ENCODE measurements at regions not wholly inside any gene's neighbourhood (a gene's known extent, or its start where the extent isn't known, plus 50 kb on each side); places are given as distances from the start of the nearest gene placed in this dataset.

DNA sequence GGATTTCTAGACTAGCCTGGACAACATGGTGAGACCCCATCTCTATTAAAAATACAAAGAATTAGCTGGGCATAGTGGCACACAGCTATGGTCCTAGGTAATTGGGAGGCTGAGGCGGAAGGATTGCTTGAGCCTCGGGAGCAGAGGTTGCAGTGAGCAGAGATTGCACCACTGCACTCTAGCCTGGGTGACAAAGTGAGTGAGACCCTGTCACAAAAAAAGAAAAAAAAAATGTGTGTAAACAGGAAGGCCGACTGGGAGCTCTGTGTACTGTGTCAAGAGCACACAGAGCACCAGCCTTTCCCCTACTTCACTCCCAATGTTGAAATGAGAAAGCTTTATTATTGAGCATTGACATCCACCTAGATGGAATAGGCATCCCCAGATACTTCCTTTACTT lies 681.7 kb upstream of the FSHR start:
- ChIA-PET POLR2A (interaction anchor here (0.6 kb wide), 2 partner anchors 74 to 325 kb away, joined by 3 read pairs; no protein-coding TSS in a partner anchor), CTCF (no interaction called here)
- no peak for TF ChIP-seq SUZ12 (IDR thresholded peaks at IDR 0.05)
- no peak for TF ChIP-seq SP1 (IDR thresholded peaks at IDR 0.05)
- no peak for TF ChIP-seq NFRKB (IDR thresholded peaks at IDR 0.05)
- TF ChIP-seq CTBP1 (IDR thresholded peaks at IDR 0.05; ENCODE audit: borderline replicate concordance), result no peak
- TF ChIP-seq, protein P1, sequence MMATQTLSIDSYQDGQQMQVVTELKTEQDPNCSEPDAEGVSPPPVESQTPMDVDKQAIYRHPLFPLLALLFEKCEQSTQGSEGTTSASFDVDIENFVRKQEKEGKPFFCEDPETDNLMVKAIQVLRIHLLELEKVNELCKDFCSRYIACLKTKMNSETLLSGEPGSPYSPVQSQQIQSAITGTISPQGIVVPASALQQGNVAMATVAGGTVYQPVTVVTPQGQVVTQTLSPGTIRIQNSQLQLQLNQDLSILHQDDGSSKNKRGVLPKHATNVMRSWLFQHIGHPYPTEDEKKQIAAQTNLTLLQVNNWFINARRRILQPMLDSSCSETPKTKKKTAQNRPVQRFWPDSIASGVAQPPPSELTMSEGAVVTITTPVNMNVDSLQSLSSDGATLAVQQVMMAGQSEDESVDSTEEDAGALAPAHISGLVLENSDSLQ (IDR thresholded peaks at IDR 0.05), result no peak
- TF ChIP-seq L3MBTL2 (conservative IDR thresholded peaks at IDR 0.05), result no peak
- TF ChIP-seq BHLHE40 (IDR thresholded peaks at IDR 0.05; ENCODE audit: borderline replicate concordance), result no peak
- TF ChIP-seq FOXA1 (IDR thresholded peaks at IDR 0.05), result no peak
- no peak for TF ChIP-seq FOXK2 (IDR thresholded peaks at IDR 0.05)
- TF ChIP-seq HDGF (IDR thresholded peaks at IDR 0.05; ENCODE audit: borderline replicate concordance), result no peak
- no peak for DNase-seq (ENCODE audit: extremely low spot score)

DNA sequence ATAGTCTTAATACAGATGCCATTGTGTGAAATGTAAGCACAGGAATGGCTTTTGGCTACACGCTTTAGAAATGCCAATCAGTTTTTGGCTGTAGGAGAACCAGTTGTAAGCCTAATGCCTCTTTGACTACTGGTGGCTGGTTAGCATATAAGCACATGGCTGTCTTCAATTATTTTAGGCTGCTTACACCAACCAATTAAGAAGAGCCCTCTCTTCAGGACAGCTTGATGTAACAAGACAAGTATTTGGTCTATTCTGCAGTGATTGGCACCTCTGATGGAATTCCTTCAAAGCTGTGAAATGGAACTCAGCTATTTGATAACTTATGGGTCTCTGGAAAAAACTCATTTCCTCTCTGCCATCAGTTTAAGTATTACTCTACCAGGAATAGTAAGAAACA lies 680.1 kb upstream of the FSHR start:
- DNase-seq (ENCODE audit: extremely low spot score), result no peak
- TF ChIP-seq TARDBP (IDR thresholded peaks at IDR 0.05) (no peak), ELF4 (IDR thresholded peaks at IDR 0.05) (no peak), ZNF384 (IDR thresholded peaks at IDR 0.05) (no peak), FOXK2 (IDR thresholded peaks at IDR 0.05) (no peak), FOXM1 (IDR thresholded peaks at IDR 0.05; ENCODE audit: borderline replicate concordance) (no peak), BHLHE40 (IDR thresholded peaks at IDR 0.05; ENCODE audit: borderline replicate concordance) (no peak), NFRKB (IDR thresholded peaks at IDR 0.05) (no peak), FOXA1 (IDR thresholded peaks at IDR 0.05) (no peak), ARNT (IDR thresholded peaks at IDR 0.05) (no peak), L3MBTL2 (conservative IDR thresholded peaks at IDR 0.05) (no peak), LEF1 (IDR thresholded peaks at IDR 0.05; ENCODE audit: borderline replicate concordance) (no peak), HDGF (IDR thresholded peaks at IDR 0.05; ENCODE audit: borderline replicate concordance) (no peak), CTBP1 (IDR thresholded peaks at IDR 0.05; ENCODE audit: borderline replicate concordance) (no peak), SUZ12 (IDR thresholded peaks at IDR 0.05) (no peak), SP1 (IDR thresholded peaks at IDR 0.05) (no peak)
- TF ChIP-seq, protein P1 (IDR thresholded peaks at IDR 0.05), result no peak
- POLR2A ChIA-PET, result no interaction called here
- CTCF ChIA-PET, result no interaction called here

DNA sequence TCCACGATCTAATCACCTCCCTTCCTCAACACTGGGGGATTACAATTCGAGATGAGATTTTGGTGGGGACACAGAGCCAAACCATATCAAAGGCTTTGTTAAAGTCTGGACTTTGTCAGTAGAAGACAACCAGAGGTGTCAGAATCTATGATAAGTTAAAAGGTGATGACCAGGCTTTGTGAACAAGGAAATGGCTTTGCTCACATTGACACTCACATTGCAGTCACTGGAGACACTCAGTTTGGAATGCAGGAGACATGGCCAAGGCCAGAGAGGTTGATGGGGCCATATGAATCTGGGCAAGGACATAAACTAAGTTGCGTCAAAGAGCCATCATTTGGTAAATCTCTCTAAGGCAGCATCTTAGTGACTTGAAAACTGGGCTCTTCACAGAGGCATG lies 678.2 kb upstream of the FSHR start:
- POLR2A ChIA-PET, result no interaction called here
- CTCF ChIA-PET, result no interaction called here
- DNase-seq (ENCODE audit: extremely low spot score), result no peak
- no peak for TF ChIP-seq FOXA1 (IDR thresholded peaks at IDR 0.05)
- no peak for TF ChIP-seq HDGF (IDR thresholded peaks at IDR 0.05; ENCODE audit: borderline replicate concordance)
- no peak for TF ChIP-seq SUZ12 (IDR thresholded peaks at IDR 0.05)
- TF ChIP-seq BHLHE40 (IDR thresholded peaks at IDR 0.05; ENCODE audit: borderline replicate concordance), result no peak
- TF ChIP-seq ELF4 (IDR thresholded peaks at IDR 0.05), result no peak
- TF ChIP-seq FOXM1 (IDR thresholded peaks at IDR 0.05; ENCODE audit: borderline replicate concordance), result no peak
- no peak for TF ChIP-seq LEF1 (IDR thresholded peaks at IDR 0.05; ENCODE audit: borderline replicate concordance)
- TF ChIP-seq ARNT (IDR thresholded peaks at IDR 0.05), result no peak
- TF ChIP-seq FOXK2 (IDR thresholded peaks at IDR 0.05), result no peak
- TF ChIP-seq TARDBP (IDR thresholded peaks at IDR 0.05), result no peak
- TF ChIP-seq CTBP1 (IDR thresholded peaks at IDR 0.05; ENCODE audit: borderline replicate concordance), result no peak
- TF ChIP-seq SP1 (IDR thresholded peaks at IDR 0.05), result no peak
- TF ChIP-seq L3MBTL2 (conservative IDR thresholded peaks at IDR 0.05), result no peak
- no peak for TF ChIP-seq NFRKB (IDR thresholded peaks at IDR 0.05)
- TF ChIP-seq ZNF384 (IDR thresholded peaks at IDR 0.05), result no peak
- TF ChIP-seq, protein P1 (IDR thresholded peaks at IDR 0.05), result no peak

DNA sequence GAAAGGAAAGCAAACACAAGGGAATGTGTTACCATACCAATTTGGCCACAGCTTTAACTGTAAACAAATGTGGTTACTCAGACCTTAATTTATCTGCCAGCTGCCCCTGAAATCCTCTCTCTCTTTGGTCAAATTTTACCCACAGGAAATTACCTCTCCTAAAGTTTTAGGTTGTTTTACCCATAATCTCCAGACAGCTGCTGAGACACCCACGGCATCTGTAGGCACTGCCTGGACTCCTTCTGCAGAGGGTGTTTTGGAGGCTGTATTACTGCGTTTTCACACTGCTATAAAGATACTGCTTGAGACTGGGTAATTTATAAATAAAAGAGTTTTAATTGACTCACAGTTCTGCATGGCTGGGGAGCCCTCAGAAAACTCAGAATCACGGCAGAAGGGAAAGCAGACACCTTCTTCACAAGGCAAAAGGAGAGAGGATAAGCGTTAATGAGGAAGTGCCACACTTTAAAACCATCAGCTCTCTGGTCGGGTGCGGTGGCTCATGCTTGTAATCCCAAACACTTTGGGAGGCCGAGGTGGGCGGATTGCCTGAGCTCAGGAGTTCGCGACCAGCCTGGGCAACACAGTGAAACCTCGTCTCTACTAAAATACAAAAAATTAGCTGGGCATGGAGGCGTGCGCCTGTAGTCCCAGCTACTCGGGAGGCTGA lies 677.5 kb upstream of the FSHR start:
- TF ChIP-seq BHLHE40 (IDR thresholded peaks at IDR 0.05; ENCODE audit: borderline replicate concordance) (no peak), ELF4 (IDR thresholded peaks at IDR 0.05) (no peak), SUZ12 (IDR thresholded peaks at IDR 0.05) (no peak), SP1 (IDR thresholded peaks at IDR 0.05) (no peak), NFRKB (IDR thresholded peaks at IDR 0.05) (no peak), FOXK2 (IDR thresholded peaks at IDR 0.05) (no peak), FOXM1 (IDR thresholded peaks at IDR 0.05; ENCODE audit: borderline replicate concordance) (no peak), ARNT (IDR thresholded peaks at IDR 0.05) (no peak), HDGF (IDR thresholded peaks at IDR 0.05; ENCODE audit: borderline replicate concordance) (no peak), LEF1 (IDR thresholded peaks at IDR 0.05; ENCODE audit: borderline replicate concordance) (no peak), ZNF384 (IDR thresholded peaks at IDR 0.05) (no peak), L3MBTL2 (conservative IDR thresholded peaks at IDR 0.05) (no peak), FOXA1 (IDR thresholded peaks at IDR 0.05) (no peak)
- TF ChIP-seq, protein P1 (IDR thresholded peaks at IDR 0.05), result no peak
- DNase-seq (ENCODE audit: extremely low spot score), result no peak
- CTCF ChIA-PET, result no interaction called here
- POLR2A ChIA-PET, result no interaction called here

DNA sequence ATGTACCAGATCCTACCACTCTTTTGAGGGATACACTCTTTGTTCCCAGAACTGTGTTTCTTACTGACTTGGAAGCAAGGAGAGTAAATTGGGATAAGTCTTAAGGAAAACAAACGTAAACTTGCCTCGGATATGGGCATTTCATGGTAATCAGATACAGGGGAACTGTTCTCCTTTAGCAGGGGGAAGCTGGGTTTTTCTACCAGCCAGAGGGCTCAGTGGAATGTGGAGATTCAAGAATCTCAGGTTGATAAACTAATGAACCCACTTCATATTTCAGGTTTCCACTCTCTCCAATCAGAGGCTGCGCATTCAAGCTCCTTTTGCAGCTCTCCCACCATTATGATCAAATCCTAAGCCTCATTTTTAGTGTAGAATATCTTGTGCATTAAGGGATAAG lies 676.5 kb upstream of the FSHR start:
- POLR2A ChIA-PET, result no interaction called here
- no peak for DNase-seq (ENCODE audit: extremely low spot score)
- CTCF ChIA-PET, result no interaction called here

More for the DNA sequence above, 676.5 kb upstream of the FSHR start:
- TF ChIP-seq NFRKB (IDR thresholded peaks at IDR 0.05) (no peak), HDGF (IDR thresholded peaks at IDR 0.05; ENCODE audit: borderline replicate concordance) (no peak)
